GM12878 (cell line): ENCODE measurements at regions not wholly inside any gene's neighbourhood (a gene's known extent, or its start where the extent isn't known, plus 50 kb on each side); places are given as distances from the start of the nearest gene placed in this dataset.

Source experiments
- ATAC-seq: fragments of 200-7000 bp; cut with Tn5 transposase; 3 replicates; pipeline ENCODE4 v1.9.1; 2020; ENCODE audit warnings: mild to moderate bottlenecking, moderate library complexity
- BruUV-seq: library from RNA; stranded (reverse); fragments of 400-500 nt; replicated peaks from 2 replicates; lab custom pipeline; 2021; lab: Mats Ljungman, UMichigan
- CTCF ChIA-PET: fragments of 300-600 bp; sonication (Branson Sonifier 250); formaldehyde crosslinking; extraction: SDS; loops from one replicate; lab custom pipeline; 2021; ENCODE audit warnings: inconsistent platforms; lab: Yijun Ruan, JAX
- POLR2A ChIA-PET: fragments of 350-600 bp; formaldehyde crosslinking; extraction: SDS; loops from one replicate; lab custom pipeline; 2021; ENCODE audit warnings: inconsistent platforms; lab: Charles Lee
- RAD21 ChIA-PET: fragments of 300-600 bp; sonication (Branson Sonifier 250); formaldehyde crosslinking; loops from one replicate; lab custom pipeline; 2023; ENCODE audit warnings: antibody characterized with exemption; ENCODE audit not compliant: unreplicated experiment; lab: Charles Lee
- SMC1A ChIA-PET: fragments of 300-600 bp; sonication (Branson Sonifier 250); formaldehyde crosslinking; loops from one replicate; lab custom pipeline; 2023; ENCODE audit not compliant: unreplicated experiment, uncharacterized antibody; lab: Charles Lee
- DNase-seq: peaks from one replicate; pipeline ENCODE4 v3.0.0-alpha.2; 2011; ENCODE audit warnings: low read depth, low spot score
- FAIRE-seq: peaks from 3 replicates; lab custom pipeline; 2011; peaks lifted over from hg19 to GRCh38; lab: Jason Lieb, UNC
- H2AFZ ChIP-seq: 2 replicates; pipeline ENCODE4 v1.6.0; 2011; ENCODE audit warnings: low read depth, low read length, control low read depth; ENCODE audit not compliant: control insufficient read depth
- H3K27ac ChIP-seq: 2 replicates; pipeline ENCODE4 v1.5.1; 2011; ENCODE audit warnings: control low read depth; ENCODE audit not compliant: control insufficient read depth, insufficient read depth
- H3K27me3 ChIP-seq, 2 experiments: replicated peaks in 1 of 2; 2 replicates each; pipeline versions ENCODE4 v1.6.0 to v1.6.1; 2011; ENCODE audit warnings: low read length in 1 of 2; ENCODE audit not compliant: control insufficient read depth in 2 of 2, insufficient read depth in 2 of 2
- H3K36me3 ChIP-seq, 2 experiments: 2 replicates each; pipeline ENCODE4 v1.5.1; 2011; ENCODE audit warnings: low read length in 1 of 2; ENCODE audit not compliant: control insufficient read depth in 2 of 2, insufficient read depth in 2 of 2
- H3K4me1 ChIP-seq: 2 replicates; pipeline ENCODE4 v1.6.1; 2011; ENCODE audit warnings: mild to moderate bottlenecking, low read length, moderate library complexity, mixed read lengths; ENCODE audit not compliant: control insufficient read depth, insufficient read depth
- H3K4me2 ChIP-seq: 2 replicates; pipeline ENCODE4 v1.6.0; 2011; ENCODE audit warnings: control low read depth; ENCODE audit not compliant: control insufficient read depth, insufficient read depth
- H3K4me3 ChIP-seq: fragments of 200-600 bp; sonication (generic); 2 replicates; pipeline ENCODE4 v1.5.1; 2016
- H3K79me2 ChIP-seq: 2 replicates; pipeline ENCODE4 v1.6.0; 2011; ENCODE audit warnings: low read length; ENCODE audit not compliant: control insufficient read depth, insufficient read depth
- H3K9ac ChIP-seq: 2 replicates; pipeline ENCODE4 v1.8.0; 2011; ENCODE audit warnings: low read length, control low read depth, mixed read lengths; ENCODE audit not compliant: control insufficient read depth, insufficient read depth
- H3K9me3 ChIP-seq: replicated peaks from 3 replicates; pipeline ENCODE4 v1.5.1; 2011; ENCODE audit warnings: mild to moderate bottlenecking, low read length; ENCODE audit not compliant: control insufficient read depth, insufficient read depth
- H4K20me1 ChIP-seq: 2 replicates; pipeline ENCODE4 v1.6.0; 2011; ENCODE audit not compliant: control insufficient read depth, insufficient read depth
- ATF7 ChIP-seq: fragments of 450-650 bp; IDR thresholded peaks from 2 replicates; pipeline ENCODE4 v1.6.1; 2016; ENCODE audit warnings: low read depth, mild to moderate bottlenecking
- BHLHE40 ChIP-seq, 2 experiments: fragments of 450-650 bp in 1 of 2; IDR thresholded peaks; 2 replicates each; pipeline ENCODE4 v1.6.1; 2011 to 2017; ENCODE audit warnings: low read depth in 2 of 2, borderline replicate concordance in 1 of 2, improper control_type of control experiment in 1 of 2, low read length in 1 of 2, mild to moderate bottlenecking in 1 of 2
- CBX5 ChIP-seq: sonication (generic); IDR thresholded peaks from 2 replicates; pipeline ENCODE4 v1.6.1; 2016; ENCODE audit warnings: low read depth, moderate library complexity, mild to moderate bottlenecking, inconsistent platforms
- CEBPZ ChIP-seq: fragments of 150-350 bp; IDR thresholded peaks from 2 replicates; pipeline ENCODE4 v1.6.1; 2016; ENCODE audit warnings: low read depth, low read length
- CHD1 ChIP-seq: IDR thresholded peaks from 2 replicates; pipeline ENCODE4 v1.6.1; 2012; ENCODE audit warnings: low read depth, low read length, improper control_type of control experiment
- E2F8 ChIP-seq: fragments of 450-650 bp; IDR thresholded peaks from 2 replicates; pipeline ENCODE4 v1.6.1; 2018; ENCODE audit warnings: mild to moderate bottlenecking, low read depth, moderate library complexity; ENCODE audit not compliant: partially characterized antibody
- HDAC6 ChIP-seq: fragments of 200-600 bp; sonication (generic); IDR thresholded peaks from one replicate; pipeline ENCODE4 v1.8.0; 2017; ENCODE audit warnings: antibody characterized with exemption; ENCODE audit not compliant: unreplicated experiment
- IRF3 ChIP-seq: fragments of 450-650 bp; IDR thresholded peaks from 2 replicates; pipeline ENCODE4 v1.6.1; 2014; ENCODE audit warnings: mild to moderate bottlenecking
- JUNB ChIP-seq: IDR thresholded peaks from 2 replicates; pipeline ENCODE4 v1.6.1; 2016; ENCODE audit warnings: antibody characterized with exemption, mild to moderate bottlenecking
- NRF1 ChIP-seq: conservative IDR thresholded peaks from 2 replicates; pipeline ENCODE4 v1.6.1; 2011; ENCODE audit warnings: mild to moderate bottlenecking, low read depth, low read length, improper control_type of control experiment
- PBX3 ChIP-seq: IDR thresholded peaks from 2 replicates; pipeline ENCODE4 v1.6.1; 2011; ENCODE audit warnings: mild to moderate bottlenecking, low read depth, low read length, moderate library complexity; ENCODE audit not compliant: insufficient replicate concordance
- PML ChIP-seq: IDR thresholded peaks from 2 replicates; pipeline ENCODE4 v1.6.1; 2012; ENCODE audit warnings: low read length, inconsistent platforms
- RELA ChIP-seq: fragments of 450-650 bp; IDR thresholded peaks from 2 replicates; pipeline ENCODE4 v1.8.0; 2014; ENCODE audit warnings: borderline replicate concordance; ENCODE audit not compliant: partially characterized antibody
- SMAD1 ChIP-seq: fragments of 450-650 bp; IDR thresholded peaks from 2 replicates; pipeline ENCODE4 v1.6.1; 2018; ENCODE audit warnings: mild to moderate bottlenecking, low read depth; ENCODE audit not compliant: partially characterized antibody
- SMAD5 ChIP-seq: IDR thresholded peaks from 2 replicates; pipeline ENCODE4 v1.6.1; 2016; ENCODE audit warnings: antibody characterized with exemption, low read depth
- TBL1XR1 ChIP-seq: IDR thresholded peaks from 2 replicates; pipeline ENCODE4 v1.6.1; 2012; ENCODE audit warnings: low read depth, low read length, improper control_type of control experiment
- ZBED1 ChIP-seq: IDR thresholded peaks from 2 replicates; pipeline ENCODE4 v1.6.1; 2016; ENCODE audit warnings: borderline replicate concordance
- ZNF384 ChIP-seq: IDR thresholded peaks from 2 replicates; pipeline ENCODE4 v1.6.1; 2012; ENCODE audit warnings: low read depth, mild to moderate bottlenecking, low read length, improper control_type of control experiment, borderline replicate concordance
- WGBS: methylation state at CpG from one replicate; pipeline ENCODE4 v1.1.6; 2016; ENCODE audit warnings: low lambda C conversion rate; ENCODE audit not compliant: insufficient replicate concordance, insufficient coverage; ENCODE audit errors: missing lambda C conversion rate; 5-methylcytosine and 5-hydroxymethylcytosine counted together
- in situ Hi-C: fragments of 300-500 bp; cut with MboI; formaldehyde crosslinking; loops from 9 replicates; pipeline ENCODE4 v1.14.3; 2018; ENCODE audit warnings: mixed read lengths
- intact Hi-C: fragments of 100-400 bp; cut with micrococcal nuclease; formaldehyde crosslinking; loops from one replicate; pipeline ENCODE4 v1.14.2; 2022; ENCODE audit not compliant: unreplicated experiment

- H3K27ac ChIP-seq: no peak overlapping the region
- no peak overlapping the region for H3K4me2 ChIP-seq
- no peak for DNase-seq
- no peaks in the 10 kb centered on the region for H3K79me2 ChIP-seq
- 30% methylated on average over 3 of the region's 3 CpGs for WGBS
- H2AFZ ChIP-seq: no peak overlapping the region
- SMC1A ChIA-PET: interaction anchor here (1.1 kb wide), 1 partner anchor 142 kb away, joined by 3 read pairs; no protein-coding TSS in a partner anchor
- CTCF ChIA-PET: interaction anchor here (0.8 to 1.7 kb wide), 4 partner anchors 16 to 368 kb away, joined by 3 to 5 read pairs (median 4); no protein-coding TSS in a partner anchor
- peaks cover 0 to 3% of the 10 kb centered on the region in 2 experiments; a peak in 1 of 4 replicates for H3K27me3 ChIP-seq
- POLR2A ChIA-PET: no interaction called here
- no peaks in the 10 kb centered on the region for H3K4me1 ChIP-seq
- BruUV-seq: no TSS peak
- intact Hi-C loops: no loop called here
- no peak for ATAC-seq
- RAD21 ChIA-PET: no interaction called here
- in situ Hi-C loops: no loop called here
- H3K36me3 ChIP-seq: no peaks in the 10 kb centered on the region
- no peaks in the 10 kb centered on the region for H4K20me1 ChIP-seq
- no peak overlapping the region for H3K9ac ChIP-seq
- H3K9me3 ChIP-seq: no peaks in the 10 kb centered on the region
- FAIRE-seq: no peak
- TF ChIP-seq CHD1 (no peak), RELA (no peak), PML (no peak), HDAC6 (no peak), BHLHE40 (IDR thresholded peaks at IDR 0.05; ENCODE audit: borderline replicate concordance in 1 of 2, low read depth in 2 of 2, low read length in 1 of 2) (no peak), TBL1XR1 (no peak), ATF7 (no peak), NRF1 (no peak), CEBPZ (no peak), E2F8 (no peak), PBX3 (no peak), ZNF384 (no peak), CBX5 (no peak), JUNB (no peak), IRF3 (no peak), ZBED1 (no peak), SMAD5 (no peak), SMAD1 (no peak)
- no peak overlapping the region for H3K4me3 ChIP-seq
Measured at GRCh38 chr4:110367156-110367555, 108.8 kb upstream of the ENPEP start.
